HG02798 (cell line): ENCODE measurements at regions not wholly inside any gene's neighbourhood (a gene's known extent, or its start where the extent isn't known, plus 50 kb on each side); places are given as distances from the start of the nearest gene placed in this dataset.

Experiments used
- ATAC-seq: cut with Tn5 transposase; IDR thresholded peaks from one replicate; pipeline ENCODE4 v1.9.1; 2021; ENCODE audit warnings: mild to moderate bottlenecking; ENCODE audit not compliant: unreplicated experiment, poor library complexity

GRCh38 chr17:72064606-72065193 lies 56.1 kb upstream of the SOX9 start:
- no peak for ATAC-seq

GRCh38 chr17:72065556-72065955 lies 55.3 kb upstream of the SOX9 start:
- no peak for ATAC-seq

DNA sequence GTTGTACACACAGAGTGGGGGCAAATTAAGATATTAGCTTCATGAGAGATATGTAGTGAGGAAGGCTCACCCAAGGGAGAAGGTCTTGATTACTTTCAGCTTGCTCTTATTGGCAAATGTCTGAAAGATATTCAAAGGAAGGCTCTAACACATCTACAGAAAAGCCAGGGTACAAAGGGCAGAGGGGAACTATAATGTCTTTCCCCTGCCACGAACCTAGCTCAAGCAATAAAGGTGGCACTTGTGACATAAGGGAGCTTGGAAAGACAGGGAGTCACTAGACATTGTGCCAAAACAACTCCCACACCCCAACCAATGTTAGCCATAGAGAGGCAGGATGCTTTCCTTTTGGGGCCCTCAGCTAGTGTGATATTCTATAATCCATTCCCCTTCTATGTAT lies 52.2 kb upstream of the SOX9 start:
- no peak for ATAC-seq

DNA sequence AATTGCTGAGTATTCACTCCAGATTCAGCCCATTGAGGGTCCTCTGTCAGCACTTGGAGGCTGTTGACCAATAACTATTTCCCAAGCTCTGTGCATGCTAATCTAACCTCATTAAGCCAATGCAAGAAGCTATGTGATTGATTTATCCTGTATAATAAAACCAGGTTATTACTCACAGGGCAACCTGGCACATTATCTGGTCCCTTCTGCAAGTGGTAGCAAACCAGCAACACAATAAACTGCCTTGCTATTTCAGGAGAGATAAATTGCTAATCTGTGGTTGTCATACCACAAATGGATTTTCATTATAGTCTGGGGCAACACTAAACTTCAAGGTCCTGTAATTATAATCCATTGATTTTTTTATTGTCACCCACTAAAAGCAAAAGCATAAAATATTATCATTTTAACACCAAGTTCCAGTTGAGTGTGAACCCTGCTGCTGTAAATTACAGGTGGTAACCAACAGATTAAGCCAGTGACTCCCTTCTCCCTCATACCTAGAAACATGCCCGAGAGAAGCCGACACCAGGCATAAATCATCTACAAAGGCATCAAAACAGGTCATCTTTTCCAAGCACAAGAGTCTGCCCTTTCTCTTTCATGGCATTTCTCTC lies 51.1 kb upstream of the SOX9 start:
- no peak for ATAC-seq
